Mesenchymal stem cell (in vitro differentiated cells and primary cell): ENCODE measurements at regions not wholly inside any gene's neighbourhood (a gene's known extent, or its start where the extent isn't known, plus 50 kb on each side); places are given as distances from the start of the nearest gene placed in this dataset.
A peak's percentile ranks its signal among the peaks of the same experiment; 100 is the strongest.

Experiments used
- DNase-seq: peaks from one replicate; pipeline ENCODE4 v3.0.0-alpha.2; 2013
- H2AFZ ChIP-seq: one replicate; pipeline ENCODE4 v1.6.1; 2013; ENCODE audit warnings: low read depth, mild to moderate bottlenecking, control low read depth, inconsistent platforms, low read length, moderate library complexity
- H2AK5ac ChIP-seq: 2 replicates; pipeline ENCODE4 v1.6.1; 2013; ENCODE audit warnings: low read length, moderate library complexity, mild to moderate bottlenecking, inconsistent platforms; ENCODE audit not compliant: severe bottlenecking
- H2BK120ac ChIP-seq: one replicate; pipeline ENCODE4 v1.6.1; 2013; ENCODE audit warnings: low read depth, mild to moderate bottlenecking, inconsistent platforms, low read length, moderate library complexity
- H2BK12ac ChIP-seq, 2 experiments: one replicate each; pipeline ENCODE4 v1.6.1; 2013; ENCODE audit warnings: inconsistent platforms in 2 of 2, low read length in 2 of 2, mild to moderate bottlenecking in 2 of 2, moderate library complexity in 2 of 2, control low read depth in 1 of 2
- H2BK15ac ChIP-seq: one replicate; pipeline ENCODE4 v1.6.1; 2013; ENCODE audit warnings: mild to moderate bottlenecking, low read depth, inconsistent platforms; ENCODE audit not compliant: poor library complexity, severe bottlenecking
- H2BK5ac ChIP-seq: 2 replicates; pipeline ENCODE4 v1.6.1; 2013; ENCODE audit warnings: low read depth, mild to moderate bottlenecking, low read length, control low read depth, inconsistent platforms; ENCODE audit not compliant: poor library complexity, severe bottlenecking
- H3K14ac ChIP-seq, 2 experiments: one replicate each; pipeline ENCODE4 v1.6.1; 2013; ENCODE audit warnings: inconsistent platforms in 2 of 2, low read length in 2 of 2, control low read depth in 1 of 2, mild to moderate bottlenecking in 1 of 2, moderate library complexity in 1 of 2
- H3K18ac ChIP-seq, 2 experiments: one replicate each; pipeline ENCODE4 v1.6.1; 2013; ENCODE audit warnings: inconsistent platforms in 2 of 2, low read length in 2 of 2, control low read depth in 1 of 2, low read depth in 1 of 2, mild to moderate bottlenecking in 1 of 2
- H3K23ac ChIP-seq, 2 experiments: one replicate each; pipeline ENCODE4 v1.6.1; 2013; ENCODE audit warnings: inconsistent platforms in 2 of 2, low read length in 2 of 2, mild to moderate bottlenecking in 2 of 2, moderate library complexity in 2 of 2, control low read depth in 1 of 2
- H3K27ac ChIP-seq: 2 replicates; pipeline ENCODE4 v1.5.1; 2013; ENCODE audit warnings: mild to moderate bottlenecking, moderate library complexity, low read length, control low read depth, inconsistent platforms; ENCODE audit not compliant: poor library complexity, severe bottlenecking
- H3K27me3 ChIP-seq, 2 experiments: 2 replicates each; pipeline versions ENCODE4 v1.6.1 to v1.7.0; 2013; ENCODE audit warnings: low read length in 2 of 2, mild to moderate bottlenecking in 2 of 2, moderate library complexity in 2 of 2, control low read depth in 1 of 2, inconsistent platforms in 1 of 2; ENCODE audit not compliant: control insufficient read depth in 1 of 2, insufficient read depth in 1 of 2
- H3K36me3 ChIP-seq, 2 experiments: 2 replicates each; pipeline versions ENCODE4 v1.6.1 to v1.7.0; 2013; ENCODE audit warnings: low read length in 2 of 2, control low read depth in 1 of 2, inconsistent platforms in 1 of 2, low read depth in 1 of 2, mild to moderate bottlenecking in 1 of 2; ENCODE audit not compliant: insufficient read depth in 2 of 2, control insufficient read depth in 1 of 2
- H3K4ac ChIP-seq, 2 experiments: one replicate each; pipeline ENCODE4 v1.6.1; 2013; ENCODE audit warnings: inconsistent platforms in 2 of 2, low read length in 2 of 2, mild to moderate bottlenecking in 2 of 2, moderate library complexity in 2 of 2, control low read depth in 1 of 2, low read depth in 1 of 2
- H3K4me1 ChIP-seq: 2 replicates; pipeline ENCODE4 v1.6.1; 2013; ENCODE audit warnings: low read depth, low read length, control low read depth; ENCODE audit not compliant: control insufficient read depth, insufficient read depth
- H3K4me2 ChIP-seq: 2 replicates; pipeline ENCODE4 v1.6.1; 2013; ENCODE audit warnings: low read length, mild to moderate bottlenecking, inconsistent platforms; ENCODE audit not compliant: poor library complexity, severe bottlenecking
- H3K4me3 ChIP-seq, 2 experiments: 2 replicates each; pipeline versions ENCODE4 v1.5.1 to v1.7.0; 2013; ENCODE audit warnings: low read length in 2 of 2, mild to moderate bottlenecking in 2 of 2, control low read depth in 1 of 2, low read depth in 1 of 2; ENCODE audit not compliant: insufficient read depth in 1 of 2
- H3K79me1 ChIP-seq: replicated peaks from 2 replicates; pipeline ENCODE4 v1.6.1; 2013; ENCODE audit warnings: mild to moderate bottlenecking, control low read depth, low read length, inconsistent platforms; ENCODE audit not compliant: poor library complexity, severe bottlenecking
- H3K9ac ChIP-seq: 2 replicates; pipeline ENCODE4 v1.7.0; 2013; ENCODE audit warnings: mild to moderate bottlenecking, low read length, moderate library complexity
- H3K9me3 ChIP-seq: 2 replicates; pipeline ENCODE4 v1.7.0; 2013; ENCODE audit warnings: mild to moderate bottlenecking, low read length; ENCODE audit not compliant: control insufficient read depth
- H4K8ac ChIP-seq: one replicate; pipeline ENCODE4 v1.6.1; 2013; ENCODE audit warnings: inconsistent platforms, mild to moderate bottlenecking, low read length, moderate library complexity
- H4K91ac ChIP-seq: one replicate; pipeline ENCODE4 v1.6.1; 2013; ENCODE audit warnings: mild to moderate bottlenecking, low read length, inconsistent platforms
- WGBS: methylation state at CpG from one replicate; pipeline ENCODE4 v1.1.7; 2013; ENCODE audit warnings: mixed read lengths; 5-methylcytosine and 5-hydroxymethylcytosine counted together

- H4K91ac ChIP-seq: no peak overlapping the region
- no peak overlapping the region for H3K4ac ChIP-seq
- H3K79me1 ChIP-seq: no peaks in the 10 kb centered on the region
- no peak overlapping the region for H3K23ac ChIP-seq
- no peaks in the 10 kb centered on the region for H3K36me3 ChIP-seq
- no peaks in the 10 kb centered on the region for H3K27me3 ChIP-seq
- H2BK120ac ChIP-seq: no peak overlapping the region
- H3K9me3 ChIP-seq: no peaks in the 10 kb centered on the region
- no peak overlapping the region for H4K8ac ChIP-seq
- no peak overlapping the region for H3K14ac ChIP-seq
- no peak overlapping the region for H3K4me2 ChIP-seq
- no peak overlapping the region for H2BK12ac ChIP-seq
- no peak overlapping the region for H3K18ac ChIP-seq
- no peak overlapping the region for H2BK5ac ChIP-seq
- DNase-seq: no peak
- H3K4me3 ChIP-seq: no peak overlapping the region
- H3K27ac ChIP-seq: no peak overlapping the region
- no peak overlapping the region for H3K9ac ChIP-seq
- no peak overlapping the region for H2BK15ac ChIP-seq
- no peak overlapping the region for H2AK5ac ChIP-seq
- WGBS: no CpG with 5 or more reads among the region's 1 CpG
- no peaks in the 10 kb centered on the region for H3K4me1 ChIP-seq
- no peak overlapping the region for H2AFZ ChIP-seq
Measured at GRCh38 chr5:102596951-102597350, 98.2 kb upstream of the SLCO6A1 start.

DNA sequence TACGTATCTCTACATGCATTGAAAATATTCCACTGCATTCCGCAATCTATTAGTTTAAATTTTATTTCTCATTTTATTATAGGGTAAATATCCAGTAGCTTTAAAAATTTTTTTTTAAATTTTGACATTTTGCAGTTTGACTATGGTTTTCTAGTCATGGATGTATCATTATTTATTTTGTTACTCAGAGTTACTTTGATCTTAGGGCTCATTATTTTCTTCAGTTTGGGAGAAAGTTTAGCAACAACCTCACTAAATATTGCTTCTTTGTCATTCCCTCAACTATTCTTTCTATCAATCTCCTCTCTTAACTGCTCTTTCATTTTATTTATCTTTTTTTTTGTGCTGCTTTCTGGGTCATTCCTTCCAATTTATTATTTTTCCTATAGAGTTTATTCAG, 100.5 kb upstream of the SLCO6A1 start:
- Histone ChIP-seq H3K4me2 (no peak overlapping the region), H2BK15ac (no peak overlapping the region), H3K23ac (no peak overlapping the region), H3K4me1 (no peaks in the 10 kb centered on the region), H2AK5ac (no peak overlapping the region), H3K27ac (no peak overlapping the region), H3K9ac (no peak overlapping the region), H3K27me3 (no peaks in the 10 kb centered on the region), H3K18ac (no peak overlapping the region), H4K91ac (no peak overlapping the region), H2BK12ac (no peak overlapping the region), H3K79me1 (no peaks in the 10 kb centered on the region), H3K36me3 (no peaks in the 10 kb centered on the region), H2BK5ac (no peak overlapping the region), H3K14ac (no peak overlapping the region), H4K8ac (no peak overlapping the region), H2AFZ (no peak overlapping the region), H2BK120ac (no peak overlapping the region), H3K4ac (no peak overlapping the region), H3K9me3 (no peaks in the 10 kb centered on the region), H3K4me3 (no peak overlapping the region)
- no peak for DNase-seq
- 100% methylated on average over 2 of the region's 2 CpGs for WGBS

GRCh38 chr5:102600964-102601363, 102.2 kb upstream of the SLCO6A1 start:
- Histone ChIP-seq H2AFZ (no peak overlapping the region), H3K27ac (no peak overlapping the region), H4K91ac (no peak overlapping the region), H3K23ac (no peak overlapping the region), H3K4ac (no peak overlapping the region), H3K14ac (no peak overlapping the region), H3K9me3 (no peaks in the 10 kb centered on the region), H3K4me2 (no peak overlapping the region), H2BK5ac (no peak overlapping the region), H2BK120ac (no peak overlapping the region), H3K4me3 (no peak overlapping the region), H3K9ac (no peak overlapping the region), H3K27me3 (no peaks in the 10 kb centered on the region), H2AK5ac (no peak overlapping the region), H3K79me1 (no peaks in the 10 kb centered on the region), H2BK15ac (no peak overlapping the region), H3K36me3 (no peaks in the 10 kb centered on the region), H4K8ac (no peak overlapping the region), H3K4me1 (no peaks in the 10 kb centered on the region), H3K18ac (no peak overlapping the region), H2BK12ac (no peak overlapping the region)
- DNase-seq: peak; percentile 26
- 97% methylated on average over 3 of the region's 3 CpGs for WGBS

- no peak overlapping the region for H3K18ac ChIP-seq
- no peak overlapping the region for H2BK12ac ChIP-seq
- H3K9ac ChIP-seq: no peak overlapping the region
- no peaks in the 10 kb centered on the region for H3K36me3 ChIP-seq
- H2BK15ac ChIP-seq: no peak overlapping the region
- H2BK120ac ChIP-seq: no peak overlapping the region
- H4K91ac ChIP-seq: no peak overlapping the region
- no peak overlapping the region for H2BK5ac ChIP-seq
- H3K23ac ChIP-seq: no peak overlapping the region
- H3K9me3 ChIP-seq: no peaks in the 10 kb centered on the region
- H4K8ac ChIP-seq: no peak overlapping the region
- H2AFZ ChIP-seq: no peak overlapping the region
- no peak overlapping the region for H3K4me2 ChIP-seq
- no peak for DNase-seq
- H3K27ac ChIP-seq: no peak overlapping the region
- no peaks in the 10 kb centered on the region for H3K79me1 ChIP-seq
- no peak overlapping the region for H2AK5ac ChIP-seq
- H3K14ac ChIP-seq: no peak overlapping the region
- H3K4me1 ChIP-seq: no peaks in the 10 kb centered on the region
- no peak overlapping the region for H3K4me3 ChIP-seq
- H3K4ac ChIP-seq: no peak overlapping the region
- H3K27me3 ChIP-seq: no peaks in the 10 kb centered on the region
Measured at GRCh38 chr5:102603670-102604069, 104.9 kb upstream of the SLCO6A1 start.
